ENCODE measurements at regions not wholly inside any gene's neighbourhood (a gene's known extent, or its start where the extent isn't known, plus 50 kb on each side); places are given as distances from the start of the nearest gene placed in this dataset.
A peak's percentile ranks its signal among the peaks of the same experiment; 100 is the strongest.

DNA sequence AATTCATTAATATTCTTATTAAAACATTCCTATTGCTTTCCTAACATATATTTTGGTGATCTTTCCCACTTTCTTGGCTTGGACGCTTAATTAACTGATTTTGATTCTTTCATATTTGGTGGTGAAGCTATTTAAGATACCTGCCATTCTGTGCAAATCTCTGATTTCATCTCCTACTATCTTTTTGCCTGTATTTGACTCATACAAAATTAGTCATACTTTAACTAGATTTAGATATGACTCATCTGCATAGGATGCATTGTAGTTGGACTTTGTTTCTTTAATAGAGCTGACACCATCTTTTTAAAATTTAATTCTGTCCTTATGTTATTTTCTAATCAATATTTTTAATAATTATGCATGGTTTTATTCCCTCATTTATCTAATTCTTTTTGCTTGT, 93.8 kb upstream of the PLPPR4 start:
- no peak for DNase-seq

DNA sequence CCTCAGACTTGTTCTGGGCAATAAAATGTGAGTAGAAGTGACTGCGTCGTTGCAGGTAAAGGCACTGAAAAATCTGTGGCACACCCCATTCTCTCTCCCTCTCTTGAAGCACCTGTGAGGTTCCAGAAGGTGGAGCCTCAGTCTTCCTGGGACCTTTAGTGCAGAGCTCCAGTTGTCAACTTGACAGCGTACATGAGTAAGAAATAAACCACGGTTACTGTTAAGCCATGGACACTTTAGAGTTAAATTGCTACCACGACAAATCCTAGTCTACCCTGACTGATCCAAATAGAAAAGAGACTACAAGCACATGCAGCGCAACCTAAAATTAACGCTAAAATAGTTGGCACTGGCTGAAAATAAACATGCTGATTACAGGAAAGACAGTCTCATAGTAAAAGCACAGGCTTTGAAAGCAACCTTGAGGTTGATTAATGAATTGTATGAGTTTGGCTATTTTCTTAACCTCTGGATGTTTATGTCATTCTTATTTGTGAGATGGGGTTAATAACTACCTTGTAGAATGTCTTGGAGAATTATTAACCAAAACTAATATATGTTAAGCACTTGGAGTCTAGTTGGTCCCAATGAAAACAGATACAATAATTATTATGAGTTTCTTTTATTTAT, 93.0 kb upstream of the PLPPR4 start:
- DNase-seq, result no peak

DNA sequence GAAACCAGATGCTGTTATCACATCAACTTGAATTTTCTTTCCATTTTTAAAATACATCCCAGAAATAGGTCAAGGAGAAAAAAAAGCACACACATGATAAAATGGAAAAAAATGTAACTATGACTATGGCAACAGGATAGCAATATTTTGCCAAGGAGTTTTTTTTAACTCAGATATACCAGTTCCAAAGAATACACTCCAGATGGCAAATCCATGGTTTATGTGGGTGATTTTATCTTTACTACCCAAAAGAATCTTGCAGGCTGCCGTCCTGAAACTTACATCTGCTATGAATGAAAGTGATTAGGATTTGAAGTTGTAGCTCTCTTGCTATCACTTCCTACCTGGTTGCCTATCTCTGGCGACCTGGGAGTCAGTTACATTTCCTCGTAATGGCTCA, 91.0 kb upstream of the PLPPR4 start:
- no peak for DNase-seq

DNA sequence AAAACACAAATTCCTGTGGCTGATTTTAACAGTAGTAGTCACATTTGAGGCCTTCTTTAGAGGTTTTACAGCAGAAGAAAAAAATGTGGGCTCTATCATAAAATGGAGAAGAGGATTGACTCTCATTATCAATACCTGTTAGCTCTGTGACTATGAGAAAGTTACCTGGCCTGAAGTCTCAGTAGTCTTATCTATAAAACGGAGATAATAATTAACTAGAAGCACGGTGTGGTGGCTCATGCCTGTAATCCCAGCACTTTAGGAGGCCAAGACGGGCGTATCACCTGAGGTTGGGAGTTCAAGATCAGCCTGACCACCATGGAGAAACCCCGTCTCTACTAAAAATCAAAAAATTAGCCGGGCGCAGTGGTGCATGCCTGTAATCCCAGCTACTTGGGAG, 90.4 kb upstream of the PLPPR4 start:
- DNase-seq, result no peak

DNA sequence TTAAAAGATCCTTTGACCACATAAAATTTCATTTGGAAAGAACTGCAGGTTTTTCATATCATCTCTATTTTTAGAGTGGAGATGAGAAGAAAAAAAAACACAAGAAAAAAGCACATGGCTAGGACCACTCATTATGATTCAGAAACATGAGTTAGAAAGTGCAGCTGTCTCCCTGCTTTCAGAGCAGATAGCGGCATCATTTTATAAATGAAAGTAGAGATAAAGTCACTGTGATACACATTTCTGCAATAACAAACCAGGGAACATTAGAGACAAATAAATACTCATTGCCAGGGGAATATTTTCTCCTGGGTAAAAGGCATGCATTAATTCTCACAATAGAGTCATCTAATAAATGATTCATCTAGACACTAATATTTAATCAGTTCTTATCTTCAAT, 87.5 kb upstream of the PLPPR4 start:
- DNase-seq, result no peak

DNA sequence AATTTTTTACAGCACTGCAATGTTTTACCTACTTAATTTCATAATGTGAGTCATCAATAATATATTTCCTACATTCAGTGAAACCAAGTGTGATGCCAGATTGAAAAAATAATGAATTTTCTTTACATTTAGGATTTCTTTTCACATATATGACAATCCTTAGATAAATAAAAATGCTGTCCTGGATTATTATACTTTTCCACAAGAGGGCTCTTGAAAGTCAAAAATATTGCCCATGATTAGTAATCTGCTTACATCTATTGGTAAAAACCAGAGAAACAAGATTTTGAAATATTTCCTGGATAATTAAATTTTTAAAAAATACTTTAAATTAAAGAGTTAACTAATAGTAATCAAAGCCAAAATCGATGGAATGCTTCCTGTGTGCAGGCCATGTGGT, 86.8 kb upstream of the PLPPR4 start:
- DNase-seq, result no peak

DNA sequence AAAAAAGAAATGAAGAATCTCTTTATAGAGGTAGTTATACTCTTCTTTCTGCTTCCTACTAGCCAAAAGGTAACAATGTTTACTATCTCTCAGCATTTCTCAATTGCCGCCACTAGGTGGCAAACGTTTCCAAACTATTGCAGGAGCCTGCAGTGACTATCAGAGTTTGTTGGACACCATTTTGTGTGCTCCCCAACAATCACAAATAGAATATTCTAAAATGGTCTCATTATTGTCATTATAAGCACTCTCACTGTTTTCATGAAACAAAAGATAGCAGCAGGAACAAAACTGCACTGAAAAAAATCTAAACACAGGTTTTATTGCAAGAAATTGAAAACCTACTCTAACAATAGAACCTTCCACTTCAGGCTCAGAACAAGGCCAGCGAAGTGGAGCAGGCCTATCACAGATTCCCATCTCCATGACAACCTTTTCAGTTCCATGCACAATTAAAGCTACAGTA, 83.9 kb upstream of the PLPPR4 start:
- DNase-seq, result peak; percentile 66

DNA sequence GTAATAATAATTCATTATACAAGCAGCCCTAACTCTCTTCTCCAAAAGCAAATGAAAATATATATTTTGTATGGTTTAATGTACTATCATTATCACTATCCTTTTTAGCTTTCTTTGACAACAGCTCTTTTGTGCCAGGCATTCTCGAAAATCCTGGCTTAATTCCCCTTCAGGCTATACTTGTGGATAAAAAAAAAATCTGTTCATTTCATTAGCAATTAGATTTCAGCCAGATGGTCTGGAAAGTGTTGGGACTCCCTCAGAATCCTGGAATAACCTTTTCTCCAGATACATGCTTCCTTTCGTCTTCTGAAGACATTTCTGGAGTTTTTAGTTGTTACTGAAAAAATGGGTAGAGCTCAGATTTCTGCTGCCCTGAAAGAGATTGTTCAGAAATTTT, 83.4 kb upstream of the PLPPR4 start:
- no peak for DNase-seq

DNA sequence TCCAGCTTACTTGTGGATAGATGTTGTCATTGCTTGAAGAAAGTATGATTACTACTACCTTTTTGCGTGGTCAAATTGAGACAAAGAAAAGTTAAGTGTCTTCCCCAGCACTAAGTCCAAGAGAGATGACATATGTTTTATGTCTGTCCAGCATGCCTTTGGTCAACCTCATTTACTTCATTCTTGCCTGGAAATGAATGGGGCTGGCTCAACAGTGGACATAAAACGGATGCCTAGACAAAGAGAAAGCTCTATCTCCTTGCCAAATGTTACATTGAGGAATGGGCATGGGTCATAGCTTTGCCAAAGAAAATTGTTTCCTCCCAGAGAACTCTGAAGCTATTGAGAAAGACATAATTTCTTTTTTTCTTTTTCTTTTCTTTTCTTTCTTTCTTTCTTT, 82.4 kb upstream of the PLPPR4 start:
- no peak for DNase-seq

DNA sequence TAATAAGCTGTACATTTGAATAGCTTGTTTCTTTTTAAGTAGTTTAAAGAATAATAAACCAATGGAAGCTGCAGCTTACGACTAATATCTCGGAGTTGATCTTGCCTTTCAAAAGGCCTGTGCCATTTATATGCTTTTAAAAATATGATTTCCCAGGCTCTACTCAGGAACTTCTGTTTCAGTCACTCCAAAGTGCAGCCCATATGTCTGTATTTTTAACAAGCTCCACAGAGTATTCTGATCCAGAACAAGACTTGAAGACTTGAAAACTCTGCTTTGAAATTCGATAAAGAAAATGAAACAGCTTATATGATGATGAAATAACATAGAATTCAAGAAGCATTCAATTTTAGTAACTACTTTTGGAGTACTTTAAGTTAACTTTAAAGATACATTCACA, 79.1 kb upstream of the PLPPR4 start:
- no peak for DNase-seq

DNA sequence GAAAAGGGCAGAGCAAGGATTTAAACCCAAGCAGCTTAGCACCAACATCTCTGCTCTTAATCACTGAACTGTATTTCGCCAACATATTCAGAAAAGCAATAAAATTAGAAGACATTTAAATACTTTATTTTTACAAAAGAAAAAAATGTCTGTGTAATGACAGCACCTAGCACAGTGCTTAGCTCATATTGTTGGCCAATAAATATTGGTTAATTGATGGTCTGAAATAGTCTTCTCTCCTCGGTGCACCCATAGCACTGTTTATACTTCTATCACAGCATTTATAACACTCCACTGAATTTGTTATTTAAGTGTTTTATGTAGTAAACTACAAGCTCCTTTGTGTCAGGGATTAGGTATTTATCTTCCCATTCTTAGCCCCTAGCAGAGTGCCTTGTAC, 70.9 kb upstream of the PLPPR4 start:
- no peak for DNase-seq

DNA sequence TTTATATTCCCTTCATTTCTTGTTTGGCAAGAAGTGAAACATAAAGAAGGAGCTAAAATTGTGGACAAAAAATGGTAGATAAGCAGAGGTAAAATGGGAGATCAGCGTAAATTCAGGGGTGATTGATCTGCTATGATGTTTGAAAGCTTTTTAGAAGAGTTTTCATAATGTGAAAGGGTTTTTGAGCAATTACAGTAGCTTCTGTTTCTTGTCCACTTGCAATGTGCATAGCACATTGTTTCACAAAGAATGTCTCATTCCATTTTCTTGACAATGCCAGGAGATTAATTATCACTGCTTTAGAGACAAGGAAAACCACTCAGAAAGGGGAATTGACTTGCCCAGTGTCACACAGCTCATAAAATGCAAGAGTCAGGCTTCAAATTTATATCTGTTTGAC, 65.9 kb upstream of the PLPPR4 start:
- DNase-seq, result no peak

DNA sequence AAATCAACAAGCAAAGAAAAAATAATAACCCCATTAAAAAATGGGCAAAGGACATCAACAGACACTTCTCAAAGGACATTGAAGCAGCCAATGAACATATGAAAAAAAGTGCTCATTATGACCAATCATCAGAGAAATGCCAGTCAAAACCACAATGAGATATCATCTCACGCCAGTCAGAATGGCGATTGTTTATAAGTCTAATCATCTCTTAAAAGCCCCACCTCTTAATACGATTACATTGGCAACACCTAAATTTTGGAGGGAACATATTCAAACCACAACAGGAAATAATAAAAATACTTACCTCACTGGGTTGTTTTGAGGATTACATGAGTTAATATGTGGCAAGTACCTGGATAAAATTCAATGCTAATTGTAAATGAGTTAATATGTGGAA, 57.1 kb upstream of the PLPPR4 start:
- no peak for DNase-seq

Measured in CD4-positive, alpha-beta T cell treated with Interleukin-17A for 4 hours (primary cell).